Left ventricle myocardium superior (tissue), 1 donor: ENCODE measurements at regions not wholly inside any gene's neighbourhood (a gene's known extent, or its start where the extent isn't known, plus 50 kb on each side); places are given as distances from the start of the nearest gene placed in this dataset.
"Not testable (repeated sequence)": the region's sequence is repeated elsewhere in the genome, so short reads cannot be mapped to it uniquely, and the experiment has no call there.

Source experiments
- ATAC-seq: fragments of 200-7000 bp; cut with Tn5 transposase; one replicate; pipeline ENCODE4 v1.9.1; 2020; ENCODE audit warnings: mild to moderate bottlenecking, moderate library complexity
- DNase-seq: peaks from one replicate; pipeline ENCODE4 v3.0.0-alpha.2; 2020
- intact Hi-C: fragments of 100-400 bp; cut with micrococcal nuclease; formaldehyde crosslinking; loops from one replicate; pipeline ENCODE4 v1.11.0; 2022
- donor health status: DM: no; HTN: yes; CAD: no; lungs with severe emphysema.

GRCh38 chr12:86721713-86722397, 465.7 kb upstream of the MGAT4C start:
- no peak for DNase-seq
- ATAC-seq, result no peak
- intact Hi-C loops, result no loop called here

- ATAC-seq (no peak), DNase-seq (no peak)
- intact Hi-C loops, result no loop called here
Measured at GRCh38 chr12:86719381-86719780, 463.2 kb upstream of the MGAT4C start.

- no peak for ATAC-seq
- intact Hi-C loops, result no loop called here
- DNase-seq, result no peak
Measured at GRCh38 chr12:86713121-86713520, 456.9 kb upstream of the MGAT4C start.

- DNase-seq (no peak), ATAC-seq (no peak)
- intact Hi-C loops, result no loop called here
Measured at GRCh38 chr12:86712425-86712843, 456.2 kb upstream of the MGAT4C start.

- no peak for ATAC-seq
- DNase-seq, result no peak
- intact Hi-C loops, result no loop called here
Measured at GRCh38 chr12:86711731-86712130, 455.5 kb upstream of the MGAT4C start.

GRCh38 chr12:86710109-86710508, 453.9 kb upstream of the MGAT4C start:
- ATAC-seq, result no peak
- intact Hi-C loops, result no loop called here
- DNase-seq, result no peak

- ATAC-seq, intact Hi-C loops, DNase-seq: not testable (repeated sequence)
Measured at GRCh38 chr12:86709017-86709416, 452.8 kb upstream of the MGAT4C start.

GRCh38 chr12:86698641-86698980, 442.4 kb upstream of the MGAT4C start:
- intact Hi-C loops, result no loop called here
- DNase-seq (no peak), ATAC-seq (no peak)

- no peak for ATAC-seq
- intact Hi-C loops, result no loop called here
- DNase-seq, result no peak
Measured at GRCh38 chr12:86697916-86698640, 441.9 kb upstream of the MGAT4C start.

- DNase-seq, result no peak
- ATAC-seq, result no peak
- intact Hi-C loops, result no loop called here
Measured at GRCh38 chr12:86683568-86684304, 427.5 kb upstream of the MGAT4C start.

GRCh38 chr12:86681060-86681459, 424.9 kb upstream of the MGAT4C start:
- ATAC-seq (no peak), DNase-seq (no peak)
- intact Hi-C loops, result no loop called here

GRCh38 chr12:86675197-86675596, 419.0 kb upstream of the MGAT4C start:
- intact Hi-C loops, result no loop called here
- ATAC-seq, result no peak
- no peak for DNase-seq

- intact Hi-C loops, result no loop called here
- ATAC-seq, result no peak
Measured at GRCh38 chr12:86670986-86671385, 414.8 kb upstream of the MGAT4C start.

GRCh38 chr12:86669010-86669409, 412.8 kb upstream of the MGAT4C start:
- intact Hi-C loops, result no loop called here
- DNase-seq, result no peak
- ATAC-seq, result no peak

More at GRCh38 chr12:86670986-86671385, 414.8 kb upstream of the MGAT4C start:
- no peak for DNase-seq

- ATAC-seq, result no peak
- no peak for DNase-seq
- intact Hi-C loops, result no loop called here
Measured at GRCh38 chr12:86666316-86666715, 410.1 kb upstream of the MGAT4C start.

GRCh38 chr12:86663716-86664115, 407.5 kb upstream of the MGAT4C start:
- no peak for DNase-seq
- intact Hi-C loops, result no loop called here
- no peak for ATAC-seq

GRCh38 chr12:86663173-86663572, 407.0 kb upstream of the MGAT4C start:
- intact Hi-C loops, result no loop called here
- DNase-seq, result no peak
- ATAC-seq, result no peak

GRCh38 chr12:86662464-86662863, 406.3 kb upstream of the MGAT4C start:
- intact Hi-C loops, result no loop called here
- DNase-seq (no peak), ATAC-seq (no peak)

- intact Hi-C loops, result no loop called here
- ATAC-seq, result no peak
- no peak for DNase-seq
Measured at GRCh38 chr12:86660488-86661147, 404.4 kb upstream of the MGAT4C start.

GRCh38 chr12:86659985-86660384, 403.8 kb upstream of the MGAT4C start:
- intact Hi-C loops, result no loop called here
- DNase-seq (no peak), ATAC-seq (no peak)
